IPS DF 6.9 (cell line): ENCODE measurements at regions not wholly inside any gene's neighbourhood (a gene's known extent, or its start where the extent isn't known, plus 50 kb on each side); places are given as distances from the start of the nearest gene placed in this dataset.
"Not testable (repeated sequence)": the region's sequence is repeated elsewhere in the genome, so short reads cannot be mapped to it uniquely, and the experiment has no call there.

Experiments used
- DNase-seq: peaks from one replicate; pipeline ENCODE4 v3.0.0-alpha.2; 2013; ENCODE audit warnings: low read depth, low spot score
- H3K27ac ChIP-seq: one replicate; pipeline ENCODE4 v1.5.1; 2013; ENCODE audit warnings: low read length, control low read depth
- H3K27me3 ChIP-seq: 2 replicates; pipeline ENCODE4 v1.6.1; 2013; ENCODE audit warnings: mild to moderate bottlenecking, low read length; ENCODE audit not compliant: control insufficient read depth, insufficient read depth
- H3K36me3 ChIP-seq: 2 replicates; pipeline ENCODE4 v1.6.1; 2013; ENCODE audit warnings: low read length; ENCODE audit not compliant: control insufficient read depth, insufficient read depth
- H3K4me1 ChIP-seq: 2 replicates; pipeline ENCODE4 v1.6.1; 2013; ENCODE audit warnings: low read length; ENCODE audit not compliant: control insufficient read depth, insufficient read depth
- H3K4me3 ChIP-seq: 2 replicates; pipeline ENCODE4 v1.5.1; 2013; ENCODE audit warnings: mild to moderate bottlenecking, low read length
- H3K9me3 ChIP-seq: 2 replicates; pipeline ENCODE4 v1.6.1; 2013; ENCODE audit warnings: low read length, inconsistent platforms; ENCODE audit not compliant: control insufficient read depth, insufficient read depth
- WGBS: extraction: QIAGEN DNeasy Blood & Tissue Kit; methylation state at CpG from one replicate; pipeline ENCODE4 v1.1.7; 2013; ENCODE audit warnings: mixed read lengths, missing lambda C conversion rate; ENCODE audit not compliant: insufficient read length, insufficient coverage; 5-methylcytosine and 5-hydroxymethylcytosine counted together

DNA sequence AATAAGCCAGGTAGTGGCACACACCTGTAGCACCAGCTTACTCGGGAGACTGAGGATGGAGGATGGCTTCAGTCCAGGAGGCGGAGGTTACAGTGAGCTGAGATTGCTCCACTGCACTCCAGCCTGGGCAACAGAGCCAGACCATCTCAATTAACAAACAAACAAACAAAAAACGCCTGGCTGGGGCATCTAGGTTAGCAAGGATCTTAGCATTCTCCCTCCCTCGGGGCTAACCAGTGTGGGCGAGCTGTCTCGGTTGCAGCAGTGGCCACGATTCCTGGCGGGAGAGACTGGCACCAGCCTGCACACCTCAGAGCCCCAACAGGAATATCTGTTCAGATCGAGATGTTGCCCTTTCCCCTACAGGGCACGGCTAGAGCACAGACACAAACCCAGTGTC lies 91.3 kb upstream of the KCTD7 start:
- Histone ChIP-seq H3K4me1 (no peaks in the 10 kb centered on the region), H3K27me3 (no peaks in the 10 kb centered on the region), H3K27ac (no peak overlapping the region), H3K4me3 (no peak overlapping the region), H3K36me3 (no peaks in the 10 kb centered on the region), H3K9me3 (no peaks in the 10 kb centered on the region)
- WGBS: no CpG with 5 or more reads among the region's 10 CpGs
- no peak for DNase-seq

DNA sequence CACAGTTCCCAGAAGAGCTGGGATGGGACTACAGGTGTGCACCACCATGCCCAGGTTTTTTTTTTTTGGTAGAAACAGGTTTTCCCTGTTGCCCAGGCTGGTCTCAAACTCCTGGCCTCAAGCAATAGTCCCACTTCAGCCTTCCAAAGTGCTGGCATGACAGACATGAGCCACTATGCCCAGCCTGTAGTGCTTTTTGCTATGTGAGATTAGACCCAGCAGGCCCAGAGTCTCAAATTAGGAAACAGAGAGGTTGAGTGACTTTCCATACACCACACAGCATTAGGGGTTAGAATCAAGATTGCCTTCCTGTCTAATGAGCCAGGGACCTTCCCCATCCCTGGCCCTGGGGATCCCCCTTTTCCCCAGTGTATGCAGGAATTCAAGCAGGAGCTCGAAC lies 90.8 kb upstream of the KCTD7 start:
- Histone ChIP-seq H3K4me3 (no peak overlapping the region), H3K36me3 (no peaks in the 10 kb centered on the region), H3K9me3 (no peaks in the 10 kb centered on the region), H3K27ac (no peak overlapping the region), H3K4me1 (no peaks in the 10 kb centered on the region), H3K27me3 (no peaks in the 10 kb centered on the region)
- DNase-seq: no peak
- WGBS: no CpG with 5 or more reads among the region's 1 CpG

DNA sequence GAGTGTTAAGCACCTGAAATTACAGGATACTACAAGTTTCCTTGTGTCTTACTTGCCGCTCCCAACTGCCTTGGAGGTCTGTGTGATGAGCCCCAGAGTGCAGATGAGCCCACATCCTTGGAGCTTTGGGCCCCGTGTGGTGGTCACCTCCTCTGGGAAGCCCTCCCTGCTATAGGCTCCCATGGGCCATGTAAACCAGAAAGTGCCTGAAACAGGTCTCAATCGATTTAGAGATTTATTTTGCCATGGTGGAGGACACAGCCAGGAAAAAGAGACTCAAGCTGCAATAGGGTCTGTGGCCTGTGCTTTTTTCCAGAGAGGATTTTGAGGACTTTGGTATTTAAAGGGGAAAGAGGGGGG lies 89.4 kb upstream of the KCTD7 start:
- Histone ChIP-seq H3K27ac (no peak overlapping the region), H3K27me3 (no peaks in the 10 kb centered on the region), H3K36me3 (no peaks in the 10 kb centered on the region), H3K4me3 (no peak overlapping the region), H3K4me1 (no peaks in the 10 kb centered on the region), H3K9me3 (no peaks in the 10 kb centered on the region)
- DNase-seq: no peak
- no CpG with 5 or more reads among the region's 3 CpGs for WGBS

- no peak overlapping the region for H3K27ac ChIP-seq
- no peaks in the 10 kb centered on the region for H3K36me3 ChIP-seq
- no peaks in the 10 kb centered on the region for H3K27me3 ChIP-seq
- no peaks in the 10 kb centered on the region for H3K9me3 ChIP-seq
- DNase-seq: no peak
- no peaks in the 10 kb centered on the region for H3K4me1 ChIP-seq
- H3K4me3 ChIP-seq: no peak overlapping the region
- no CpG with 5 or more reads among the region's 8 CpGs for WGBS
Measured at GRCh38 chr7:66539902-66540375, 88.7 kb upstream of the KCTD7 start.

DNA sequence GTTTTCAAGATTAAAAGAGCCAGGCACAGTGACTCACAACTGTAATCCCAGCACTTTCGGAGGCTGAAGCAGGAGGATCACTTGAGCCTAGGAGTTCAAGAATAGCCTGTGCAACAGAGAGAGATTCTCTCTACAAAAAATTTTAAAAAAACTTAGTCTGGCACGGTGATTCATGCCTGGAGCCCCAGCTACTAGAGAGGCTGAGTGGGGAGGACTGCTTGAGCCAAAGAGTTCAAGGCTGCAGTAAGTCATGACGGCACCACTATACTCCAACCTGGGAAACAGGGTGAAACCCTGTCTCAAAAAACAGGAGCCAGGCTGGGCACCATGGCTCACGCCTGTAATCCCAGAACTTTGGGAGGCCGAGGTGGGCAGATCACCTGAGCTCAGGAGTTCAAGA lies 86.6 kb upstream of the KCTD7 start:
- DNase-seq: no peak
- WGBS: no CpG with 5 or more reads among the region's 5 CpGs
- Histone ChIP-seq H3K27ac (no peak overlapping the region), H3K36me3 (no peaks in the 10 kb centered on the region), H3K27me3 (no peaks in the 10 kb centered on the region), H3K4me1 (no peaks in the 10 kb centered on the region), H3K9me3 (no peaks in the 10 kb centered on the region), H3K4me3 (no peak overlapping the region)

DNA sequence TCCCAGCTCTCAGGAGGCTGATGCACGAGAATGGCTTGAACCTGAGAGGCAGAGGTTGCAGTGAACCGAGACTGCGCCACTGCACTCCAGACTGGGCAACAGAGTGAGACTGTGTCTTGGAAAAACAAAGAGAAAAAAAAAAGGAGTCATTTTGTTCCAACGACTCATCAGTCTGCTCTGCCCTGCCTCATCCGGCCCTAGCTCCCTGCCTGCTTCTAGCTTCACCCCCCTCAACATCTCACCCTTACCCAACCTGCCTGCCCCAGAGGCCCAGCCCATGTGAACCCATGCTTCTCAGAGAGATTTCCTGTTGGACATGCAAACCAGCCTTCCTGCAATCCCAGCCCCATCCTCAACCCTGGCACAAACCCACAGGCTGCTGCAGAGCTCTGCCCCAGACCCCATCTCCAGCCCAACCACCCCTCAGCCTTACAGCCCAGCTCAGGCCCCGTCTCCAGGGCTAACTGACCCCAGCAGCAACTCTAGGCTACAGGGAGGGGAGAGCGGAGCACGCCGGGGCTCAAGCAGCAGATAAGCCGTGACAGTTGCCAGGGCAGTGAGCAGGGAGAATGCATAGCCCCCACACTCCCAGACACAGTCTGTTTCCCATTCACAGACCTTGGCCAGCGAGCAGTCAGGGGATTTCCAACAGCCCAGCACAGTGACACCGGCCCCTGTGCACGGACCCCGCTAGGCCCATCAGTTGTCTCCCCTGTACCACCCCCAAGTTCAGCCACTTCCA lies 86.0 kb upstream of the KCTD7 start:
- no peaks in the 10 kb centered on the region for H3K36me3 ChIP-seq
- H3K9me3 ChIP-seq: no peaks in the 10 kb centered on the region
- no CpG with 5 or more reads among the region's 14 CpGs for WGBS
- H3K4me1 ChIP-seq: no peaks in the 10 kb centered on the region
- H3K4me3 ChIP-seq: no peak overlapping the region
- DNase-seq: no peak
- H3K27ac ChIP-seq: no peak overlapping the region
- H3K27me3 ChIP-seq: no peaks in the 10 kb centered on the region

GRCh38 chr7:66549466-66549865 lies 79.2 kb upstream of the KCTD7 start:
- no peak overlapping the region for H3K27ac ChIP-seq
- DNase-seq: no peak
- no peaks in the 10 kb centered on the region for H3K27me3 ChIP-seq
- no peak overlapping the region for H3K4me3 ChIP-seq
- H3K9me3 ChIP-seq: no peaks in the 10 kb centered on the region
- WGBS: no CpG with 5 or more reads among the region's 6 CpGs
- H3K36me3 ChIP-seq: peaks cover 9% of the 10 kb centered on the region; the same call in 1 of the 2 replicates
- no peaks in the 10 kb centered on the region for H3K4me1 ChIP-seq

DNA sequence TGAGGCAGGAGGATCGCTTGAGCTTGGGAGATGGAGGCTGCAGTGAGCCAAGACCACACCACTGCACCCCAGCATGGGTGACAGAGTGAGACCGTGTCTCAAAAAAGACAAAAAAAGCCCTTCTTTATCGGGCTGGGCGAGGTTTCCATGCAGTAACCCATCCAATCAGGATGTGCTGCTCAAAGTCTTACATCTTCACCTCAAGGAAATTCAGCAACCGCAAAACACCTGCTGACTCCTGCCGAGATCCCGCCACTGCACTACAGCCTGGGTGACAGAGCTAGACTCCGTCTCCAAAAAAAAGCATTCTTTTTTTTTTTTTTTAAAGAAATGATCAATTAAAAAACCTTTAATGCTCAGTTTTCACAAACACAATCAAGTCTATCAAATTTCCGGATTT lies 75.7 kb upstream of the KCTD7 start:
- no peaks in the 10 kb centered on the region for H3K4me1 ChIP-seq
- H3K27ac ChIP-seq: no peak overlapping the region
- no peak overlapping the region for H3K4me3 ChIP-seq
- WGBS: no CpG with 5 or more reads among the region's 9 CpGs
- H3K9me3 ChIP-seq: no peaks in the 10 kb centered on the region
- no peak for DNase-seq
- H3K27me3 ChIP-seq: no peaks in the 10 kb centered on the region
- peaks cover 18% of the 10 kb centered on the region for H3K36me3 ChIP-seq

DNA sequence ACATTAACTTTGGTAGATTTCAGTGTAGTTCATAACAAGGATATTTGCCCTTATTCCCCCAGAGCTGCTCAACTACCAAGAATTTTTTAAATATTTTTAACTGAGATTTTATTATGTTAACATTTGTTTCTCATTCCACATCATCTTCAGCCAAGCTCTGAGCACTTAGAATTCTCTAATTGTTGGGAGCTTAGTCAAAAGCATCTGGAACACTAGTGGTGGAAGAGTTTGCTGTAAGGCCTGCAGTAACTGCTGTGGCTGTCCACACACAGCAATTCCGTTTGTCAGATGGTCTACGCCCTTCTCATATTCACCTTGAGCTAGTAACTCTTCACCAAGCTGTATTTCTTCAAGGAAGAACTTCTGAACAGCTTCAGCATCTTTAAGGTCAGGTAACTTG lies 75.0 kb upstream of the KCTD7 start:
- H3K36me3 ChIP-seq: peaks cover 18% of the 10 kb centered on the region

GRCh38 chr7:66554291-66554690 lies 74.4 kb upstream of the KCTD7 start:
- not testable (repeated sequence) for DNase-seq, H3K4me3 ChIP-seq, H3K9me3 ChIP-seq, H3K4me1 ChIP-seq, H3K27ac ChIP-seq, H3K27me3 ChIP-seq
- no CpG with 5 or more reads among the region's 8 CpGs for WGBS
- peaks cover 18% of the 10 kb centered on the region for H3K36me3 ChIP-seq

More for the DNA sequence above, 75.0 kb upstream of the KCTD7 start:
- not testable (repeated sequence) for H3K9me3 ChIP-seq, H3K27ac ChIP-seq, H3K4me1 ChIP-seq, H3K27me3 ChIP-seq, H3K4me3 ChIP-seq, DNase-seq
- no CpG with 5 or more reads among the region's 2 CpGs for WGBS

DNA sequence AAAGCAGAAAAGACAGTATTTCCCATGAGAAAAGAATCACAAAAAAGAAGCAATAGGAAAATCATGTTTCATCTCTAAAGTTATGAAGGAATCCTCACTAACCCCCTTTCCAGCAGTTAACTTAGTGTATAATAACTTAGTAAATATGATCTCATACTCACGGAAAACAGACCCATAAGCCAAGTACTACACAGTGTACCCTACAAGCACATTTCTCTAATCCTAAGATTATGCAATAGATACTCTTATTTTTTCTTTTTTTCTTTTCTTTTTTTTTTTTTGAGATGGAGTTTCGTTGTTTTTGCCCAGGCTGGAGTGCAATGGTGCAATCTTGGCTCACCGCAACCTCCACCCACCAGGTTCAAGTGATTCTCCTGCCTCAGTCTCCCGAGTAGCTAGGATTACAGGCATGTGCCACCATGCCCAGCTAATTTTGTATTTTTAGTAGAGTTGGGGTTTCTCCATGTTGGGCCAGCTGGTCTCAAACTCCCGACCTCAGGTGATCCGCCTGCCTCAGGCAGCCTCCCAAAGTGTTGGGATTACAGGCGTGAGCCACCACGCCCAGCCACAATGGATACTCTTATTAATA lies 73.7 kb upstream of the KCTD7 start:
- H3K4me1 ChIP-seq, H3K4me3 ChIP-seq, H3K27ac ChIP-seq, H3K9me3 ChIP-seq, H3K27me3 ChIP-seq, DNase-seq: not testable (repeated sequence)
- H3K36me3 ChIP-seq: peaks cover 18% of the 10 kb centered on the region
- WGBS: no CpG with 5 or more reads among the region's 8 CpGs
